H1 (cell line): ENCODE measurements at regions not wholly inside any gene's neighbourhood (a gene's known extent, or its start where the extent isn't known, plus 50 kb on each side); places are given as distances from the start of the nearest gene placed in this dataset.

Source experiments
- CTCF ChIA-PET: fragments of 300-600 bp; sonication (Branson Sonifier 250); formaldehyde crosslinking; loops from one replicate; lab custom pipeline; 2021; ENCODE audit not compliant: partially characterized antibody; lab: Charles Lee
- POLR2A ChIA-PET: fragments of 300-600 bp; sonication (Branson Sonifier 250); formaldehyde crosslinking; loops from one replicate; lab custom pipeline; 2021; ENCODE audit warnings: inconsistent platforms; ENCODE audit not compliant: partially characterized antibody; lab: Charles Lee
- DNase-seq, 2 experiments: peaks; one replicate each; pipeline versions ENCODE4 v3.0.0 to v3.0.0-alpha.2; 2010 to 2022; ENCODE audit warnings: low spot score in 2 of 2, low read depth in 1 of 2, mixed read lengths in 1 of 2
- FAIRE-seq: peaks from 2 replicates; lab custom pipeline; 2011; peaks lifted over from hg19 to GRCh38; lab: Jason Lieb, UNC
- H2AFZ ChIP-seq: 2 replicates; pipeline ENCODE4 v1.8.1; 2012; ENCODE audit warnings: low read length, inconsistent platforms
- H2AK5ac ChIP-seq: 2 replicates; pipeline ENCODE4 v1.6.1; 2013; ENCODE audit warnings: low read depth, low read length
- H2BK120ac ChIP-seq: replicated peaks from 2 replicates; pipeline ENCODE3; 2013; ENCODE audit warnings: low read depth, low read length, inconsistent platforms
- H2BK12ac ChIP-seq: 2 replicates; pipeline ENCODE4 v1.6.1; 2013; ENCODE audit warnings: low read depth, low read length
- H2BK15ac ChIP-seq: 2 replicates; pipeline ENCODE4 v1.6.1; 2013; ENCODE audit warnings: low read length
- H2BK20ac ChIP-seq: 2 replicates; pipeline ENCODE4 v1.6.1; 2013; ENCODE audit warnings: low read length
- H2BK5ac ChIP-seq: 2 replicates; pipeline ENCODE4 v1.6.1; 2013; ENCODE audit warnings: low read depth, low read length
- H3K14ac ChIP-seq: 2 replicates; pipeline ENCODE4 v1.6.1; 2013; ENCODE audit warnings: inconsistent platforms; ENCODE audit not compliant: insufficient read length
- H3K18ac ChIP-seq: 2 replicates; pipeline ENCODE4 v1.6.1; 2013; ENCODE audit warnings: low read length; ENCODE audit errors: extremely low read depth
- H3K23ac ChIP-seq: 2 replicates; pipeline ENCODE4 v1.6.1; 2013; ENCODE audit warnings: inconsistent platforms; ENCODE audit not compliant: insufficient read length
- H3K23me2 ChIP-seq: 2 replicates; pipeline ENCODE4 v1.6.1; 2013; ENCODE audit warnings: low read depth, low read length
- H3K27ac ChIP-seq: 2 replicates; pipeline ENCODE4 v1.6.1; 2011; ENCODE audit warnings: low read depth, low read length, inconsistent platforms
- H3K27me3 ChIP-seq, 4 experiments: replicated peaks in 1 of 4; 1 replicate in 1 of 4; 2 replicates in 3 of 4; pipeline versions ENCODE4 v1.6.1 to v1.8.1; 2011 to 2013; ENCODE audit warnings: low read length in 3 of 4, mild to moderate bottlenecking in 3 of 4, inconsistent platforms in 2 of 4, mixed read lengths in 2 of 4, moderate library complexity in 1 of 4; ENCODE audit not compliant: control insufficient read depth in 3 of 4, insufficient read depth in 3 of 4; ENCODE audit errors: extremely low read depth in 1 of 4
- H3K36me3 ChIP-seq, 4 experiments: 2 replicates each; pipeline versions ENCODE4 v1.6.1 to v1.8.1; 2011 to 2013; ENCODE audit warnings: mild to moderate bottlenecking in 4 of 4, low read length in 3 of 4, moderate library complexity in 2 of 4, control low read depth in 1 of 4, inconsistent platforms in 1 of 4; ENCODE audit not compliant: insufficient read depth in 4 of 4, control insufficient read depth in 2 of 4
- H3K4ac ChIP-seq: replicated peaks from 2 replicates; pipeline ENCODE3; 2013; ENCODE audit warnings: low read length, low read depth, mixed read lengths, inconsistent platforms; ENCODE audit not compliant: insufficient read length
- H3K4me1 ChIP-seq, 4 experiments: replicated peaks in 1 of 4; 1 replicate in 1 of 4; 2 replicates in 3 of 4; pipeline versions ENCODE4 v1.6.1 to v1.8.1; 2011 to 2013; ENCODE audit warnings: low read length in 3 of 4, inconsistent platforms in 2 of 4, mixed read lengths in 1 of 4; ENCODE audit not compliant: insufficient read depth in 4 of 4, control insufficient read depth in 3 of 4
- H3K4me2 ChIP-seq, 2 experiments: 2 replicates each; pipeline versions ENCODE4 v1.6.1 to v1.8.1; 2011 to 2013; ENCODE audit warnings: low read depth in 2 of 2, low read length in 2 of 2, control low read depth in 1 of 2, inconsistent platforms in 1 of 2, mild to moderate bottlenecking in 1 of 2; ENCODE audit not compliant: insufficient read depth in 1 of 2
- H3K4me3 ChIP-seq, 4 experiments: fragments of 200-600, 300-600 bp in 1 of 4; sonication (generic), shearing (Covaris generic), sonication (Bioruptor Twin) in 1 of 4; 2 replicates each; pipeline versions ENCODE4 v1.5.1 to v1.8.1; 2011 to 2016; ENCODE audit warnings: low read length in 4 of 4, low read depth in 3 of 4, control low read depth in 2 of 4, inconsistent platforms in 2 of 4, mild to moderate bottlenecking in 2 of 4, mixed read lengths in 1 of 4, moderate library complexity in 1 of 4; ENCODE audit not compliant: insufficient read depth in 2 of 4; ENCODE audit errors: extremely low read depth in 1 of 4
- H3K56ac ChIP-seq: replicated peaks from 2 replicates; pipeline ENCODE3; 2013; ENCODE audit warnings: low read depth, mild to moderate bottlenecking, mixed read lengths, low read length, inconsistent platforms; ENCODE audit not compliant: insufficient read length
- H3K79me1 ChIP-seq: 2 replicates; pipeline ENCODE4 v1.6.1; 2013; ENCODE audit warnings: low read depth, low read length, control low read depth
- H3K79me2 ChIP-seq, 2 experiments: 2 replicates each; pipeline versions ENCODE4 v1.6.1 to v1.8.1; 2012 to 2013; ENCODE audit warnings: low read length in 2 of 2, mild to moderate bottlenecking in 2 of 2, inconsistent platforms in 1 of 2; ENCODE audit not compliant: insufficient read depth in 2 of 2, control insufficient read depth in 1 of 2
- H3K9ac ChIP-seq, 4 experiments: replicated peaks in 1 of 4; 1 replicate in 1 of 4; 2 replicates in 3 of 4; pipeline versions ENCODE4 v1.6.1 to v1.8.1; 2011 to 2013; ENCODE audit warnings: low read depth in 3 of 4, low read length in 3 of 4, control low read depth in 2 of 4, mild to moderate bottlenecking in 2 of 4, moderate library complexity in 2 of 4, inconsistent platforms in 1 of 4; ENCODE audit errors: extremely low read depth in 1 of 4
- H3K9me3 ChIP-seq, 2 experiments: 2 replicates each; pipeline versions ENCODE4 v1.6.1 to v1.8.1; 2012 to 2013; ENCODE audit warnings: mild to moderate bottlenecking in 2 of 2, moderate library complexity in 2 of 2, control low read depth in 1 of 2, inconsistent platforms in 1 of 2, low read depth in 1 of 2, low read length in 1 of 2, mixed read lengths in 1 of 2; ENCODE audit not compliant: insufficient read depth in 2 of 2
- H4K20me1 ChIP-seq, 2 experiments: replicated peaks in 1 of 2; 2 replicates each; pipeline versions ENCODE3 to v1.8.1; 2011 to 2013; ENCODE audit warnings: inconsistent platforms in 2 of 2, low read length in 2 of 2, mild to moderate bottlenecking in 1 of 2; ENCODE audit not compliant: insufficient read depth in 2 of 2, control insufficient read depth in 1 of 2
- H4K5ac ChIP-seq: 2 replicates; pipeline ENCODE4 v1.6.1; 2013; ENCODE audit warnings: low read length, low read depth, mixed read lengths, inconsistent platforms; ENCODE audit not compliant: insufficient read length
- H4K8ac ChIP-seq: 2 replicates; pipeline ENCODE4 v1.8.0; 2013; ENCODE audit warnings: mild to moderate bottlenecking, moderate library complexity, low read length, inconsistent platforms; ENCODE audit not compliant: insufficient read depth; ENCODE audit errors: extremely low read depth
- H4K91ac ChIP-seq: replicated peaks from 2 replicates; pipeline ENCODE3; 2013; ENCODE audit warnings: low read length, mixed read lengths, inconsistent platforms; ENCODE audit not compliant: insufficient read length
- ASH2L ChIP-seq: fragments of 200-600, 300-600 bp; sonication (generic); IDR thresholded peaks from one replicate; pipeline ENCODE4 v1.7.1; 2017; ENCODE audit warnings: low read length
- EGR1 ChIP-seq: IDR thresholded peaks from 2 replicates; pipeline ENCODE4 v1.6.1; 2011; ENCODE audit warnings: low read depth, low read length, borderline replicate concordance
- GABPA ChIP-seq: IDR thresholded peaks from 2 replicates; pipeline ENCODE4 v1.6.1; 2011; ENCODE audit warnings: mild to moderate bottlenecking, low read length, moderate library complexity, borderline replicate concordance; ENCODE audit not compliant: insufficient read depth
- WGBS, 2 experiments: shearing (Covaris generic) in 1 of 2; methylation state at CpG; one replicate each; pipeline versions ENCODE4 v1.1.6 to v1.1.7; 2013 to 2015; ENCODE audit warnings: low lambda C conversion rate in 2 of 2, mixed read lengths in 2 of 2, inconsistent platforms in 1 of 2, low coverage in 1 of 2, missing lambda C conversion rate in 1 of 2; ENCODE audit not compliant: insufficient replicate concordance in 2 of 2, insufficient coverage in 1 of 2, insufficient read length in 1 of 2; ENCODE audit errors: extremely low coverage in 1 of 2, missing lambda C conversion rate in 1 of 2; 5-methylcytosine and 5-hydroxymethylcytosine counted together

DNA sequence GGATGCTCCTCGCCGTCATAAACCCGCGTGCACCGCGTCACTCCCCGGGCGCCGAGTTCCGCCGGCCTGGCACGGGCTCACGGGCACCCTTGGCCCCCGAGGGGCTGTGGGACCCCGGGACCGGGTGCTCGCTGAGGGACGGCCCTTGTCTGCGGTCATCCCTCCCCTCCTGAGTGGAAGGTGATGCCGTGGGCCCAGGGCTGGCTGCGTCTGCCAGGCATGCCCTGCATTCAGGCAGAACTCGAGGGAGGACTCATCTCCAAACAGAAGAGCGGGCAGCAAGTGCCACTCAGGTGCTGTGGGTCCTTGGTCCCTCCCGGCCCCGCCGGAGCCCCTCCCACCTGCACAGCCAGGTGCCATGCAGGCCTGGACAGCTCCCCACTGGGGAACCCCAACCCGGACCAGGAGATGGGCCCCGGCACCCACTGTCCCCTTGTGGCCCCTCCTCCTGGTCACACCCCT lies 61.3 kb downstream of the UNCX start:
- no peak overlapping the region for H2BK120ac ChIP-seq
- 95% methylated on average over 26 of the region's 28 CpGs; no CpG with 5 or more reads in 1 of the 2 experiments for WGBS, 2 experiments
- no peak overlapping the region for H3K4me2 ChIP-seq
- no peak overlapping the region for H4K8ac ChIP-seq
- no peaks in the 10 kb centered on the region for H3K9me3 ChIP-seq
- no peak overlapping the region for H2BK12ac ChIP-seq
- no peak overlapping the region for H3K14ac ChIP-seq
- no peaks in the 10 kb centered on the region for H3K79me1 ChIP-seq
- H2AK5ac ChIP-seq = no peak overlapping the region
- FAIRE-seq (no peak), DNase-seq (no peak)
- TF ChIP-seq ASH2L (no peak), GABPA (no peak), EGR1 (no peak)
- H4K91ac ChIP-seq = no peak overlapping the region
- no peaks in the 10 kb centered on the region for H4K20me1 ChIP-seq
- ChIA-PET CTCF (interaction anchor here (0.7 to 1.2 kb wide), 2 partner anchors 56 to 948 kb away, joined by 3 to 4 read pairs; partner anchors contain the start of genes MRM2 and NUDT1), POLR2A (no interaction called here)
- peaks cover 10% of the 10 kb centered on the region; the same call in 1 of the 2 replicates for H3K23me2 ChIP-seq
- H2BK20ac ChIP-seq = no peak overlapping the region
- H3K9ac ChIP-seq = no peak overlapping the region
- H3K18ac ChIP-seq = no peak overlapping the region
- no peak overlapping the region for H2AFZ ChIP-seq
- H3K4me3 ChIP-seq = no peak overlapping the region
- H2BK15ac ChIP-seq = no peak overlapping the region
- no peak overlapping the region for H3K27ac ChIP-seq
- peaks cover 0 to 6% (median 0%) of the 10 kb centered on the region in 4 experiments; a peak in 3 of 7 replicates for H3K4me1 ChIP-seq
- H3K79me2 ChIP-seq = no peaks in the 10 kb centered on the region
- no peak overlapping the region for H3K4ac ChIP-seq
- no peak overlapping the region for H3K56ac ChIP-seq
- no peak overlapping the region for H4K5ac ChIP-seq
- no peak overlapping the region for H2BK5ac ChIP-seq
- no peaks in the 10 kb centered on the region for H3K36me3 ChIP-seq
- peaks cover 0 to 28% (median 21%) of the 10 kb centered on the region in 4 experiments; a peak in 6 of 7 replicates for H3K27me3 ChIP-seq
- no peak overlapping the region for H3K23ac ChIP-seq
